H1 (cell line): ENCODE measurements at regions not wholly inside any gene's neighbourhood (a gene's known extent, or its start where the extent isn't known, plus 50 kb on each side); places are given as distances from the start of the nearest gene placed in this dataset.

Experiments
- CTCF ChIA-PET: fragments of 300-600 bp; sonication (Branson Sonifier 250); formaldehyde crosslinking; loops from one replicate; lab custom pipeline; 2021; ENCODE audit not compliant: partially characterized antibody; lab: Charles Lee
- POLR2A ChIA-PET: fragments of 300-600 bp; sonication (Branson Sonifier 250); formaldehyde crosslinking; loops from one replicate; lab custom pipeline; 2021; ENCODE audit warnings: inconsistent platforms; ENCODE audit not compliant: partially characterized antibody; lab: Charles Lee
- DNase-seq, 2 experiments: peaks; one replicate each; pipeline versions ENCODE4 v3.0.0 to v3.0.0-alpha.2; 2010 to 2022; ENCODE audit warnings: low spot score in 2 of 2, low read depth in 1 of 2, mixed read lengths in 1 of 2
- FAIRE-seq: peaks from 2 replicates; lab custom pipeline; 2011; peaks lifted over from hg19 to GRCh38; lab: Jason Lieb, UNC
- H2AFZ ChIP-seq: 2 replicates; pipeline ENCODE4 v1.8.1; 2012; ENCODE audit warnings: low read length, inconsistent platforms
- H2AK5ac ChIP-seq: 2 replicates; pipeline ENCODE4 v1.6.1; 2013; ENCODE audit warnings: low read depth, low read length
- H2BK120ac ChIP-seq: replicated peaks from 2 replicates; pipeline ENCODE3; 2013; ENCODE audit warnings: low read depth, low read length, inconsistent platforms
- H2BK12ac ChIP-seq: 2 replicates; pipeline ENCODE4 v1.6.1; 2013; ENCODE audit warnings: low read depth, low read length
- H2BK15ac ChIP-seq: 2 replicates; pipeline ENCODE4 v1.6.1; 2013; ENCODE audit warnings: low read length
- H2BK20ac ChIP-seq: 2 replicates; pipeline ENCODE4 v1.6.1; 2013; ENCODE audit warnings: low read length
- H2BK5ac ChIP-seq: 2 replicates; pipeline ENCODE4 v1.6.1; 2013; ENCODE audit warnings: low read depth, low read length
- H3K14ac ChIP-seq: 2 replicates; pipeline ENCODE4 v1.6.1; 2013; ENCODE audit warnings: inconsistent platforms; ENCODE audit not compliant: insufficient read length
- H3K18ac ChIP-seq: 2 replicates; pipeline ENCODE4 v1.6.1; 2013; ENCODE audit warnings: low read length; ENCODE audit errors: extremely low read depth
- H3K23ac ChIP-seq: 2 replicates; pipeline ENCODE4 v1.6.1; 2013; ENCODE audit warnings: inconsistent platforms; ENCODE audit not compliant: insufficient read length
- H3K23me2 ChIP-seq: 2 replicates; pipeline ENCODE4 v1.6.1; 2013; ENCODE audit warnings: low read depth, low read length
- H3K27ac ChIP-seq: 2 replicates; pipeline ENCODE4 v1.6.1; 2011; ENCODE audit warnings: low read depth, low read length, inconsistent platforms
- H3K27me3 ChIP-seq, 4 experiments: replicated peaks in 1 of 4; 1 replicate in 1 of 4; 2 replicates in 3 of 4; pipeline versions ENCODE4 v1.6.1 to v1.8.1; 2011 to 2013; ENCODE audit warnings: low read length in 3 of 4, mild to moderate bottlenecking in 3 of 4, inconsistent platforms in 2 of 4, mixed read lengths in 2 of 4, moderate library complexity in 1 of 4; ENCODE audit not compliant: control insufficient read depth in 3 of 4, insufficient read depth in 3 of 4; ENCODE audit errors: extremely low read depth in 1 of 4
- H3K36me3 ChIP-seq, 4 experiments: 2 replicates each; pipeline versions ENCODE4 v1.6.1 to v1.8.1; 2011 to 2013; ENCODE audit warnings: mild to moderate bottlenecking in 4 of 4, low read length in 3 of 4, moderate library complexity in 2 of 4, control low read depth in 1 of 4, inconsistent platforms in 1 of 4; ENCODE audit not compliant: insufficient read depth in 4 of 4, control insufficient read depth in 2 of 4
- H3K4ac ChIP-seq: replicated peaks from 2 replicates; pipeline ENCODE3; 2013; ENCODE audit warnings: low read length, low read depth, mixed read lengths, inconsistent platforms; ENCODE audit not compliant: insufficient read length
- H3K4me1 ChIP-seq, 4 experiments: replicated peaks in 1 of 4; 1 replicate in 1 of 4; 2 replicates in 3 of 4; pipeline versions ENCODE4 v1.6.1 to v1.8.1; 2011 to 2013; ENCODE audit warnings: low read length in 3 of 4, inconsistent platforms in 2 of 4, mixed read lengths in 1 of 4; ENCODE audit not compliant: insufficient read depth in 4 of 4, control insufficient read depth in 3 of 4
- H3K4me2 ChIP-seq, 2 experiments: 2 replicates each; pipeline versions ENCODE4 v1.6.1 to v1.8.1; 2011 to 2013; ENCODE audit warnings: low read depth in 2 of 2, low read length in 2 of 2, control low read depth in 1 of 2, inconsistent platforms in 1 of 2, mild to moderate bottlenecking in 1 of 2; ENCODE audit not compliant: insufficient read depth in 1 of 2
- H3K4me3 ChIP-seq, 4 experiments: fragments of 200-600, 300-600 bp in 1 of 4; sonication (generic), shearing (Covaris generic), sonication (Bioruptor Twin) in 1 of 4; 2 replicates each; pipeline versions ENCODE4 v1.5.1 to v1.8.1; 2011 to 2016; ENCODE audit warnings: low read length in 4 of 4, low read depth in 3 of 4, control low read depth in 2 of 4, inconsistent platforms in 2 of 4, mild to moderate bottlenecking in 2 of 4, mixed read lengths in 1 of 4, moderate library complexity in 1 of 4; ENCODE audit not compliant: insufficient read depth in 2 of 4; ENCODE audit errors: extremely low read depth in 1 of 4
- H3K56ac ChIP-seq: replicated peaks from 2 replicates; pipeline ENCODE3; 2013; ENCODE audit warnings: low read depth, mild to moderate bottlenecking, mixed read lengths, low read length, inconsistent platforms; ENCODE audit not compliant: insufficient read length
- H3K79me1 ChIP-seq: 2 replicates; pipeline ENCODE4 v1.6.1; 2013; ENCODE audit warnings: low read depth, low read length, control low read depth
- H3K79me2 ChIP-seq, 2 experiments: 2 replicates each; pipeline versions ENCODE4 v1.6.1 to v1.8.1; 2012 to 2013; ENCODE audit warnings: low read length in 2 of 2, mild to moderate bottlenecking in 2 of 2, inconsistent platforms in 1 of 2; ENCODE audit not compliant: insufficient read depth in 2 of 2, control insufficient read depth in 1 of 2
- H3K9ac ChIP-seq, 4 experiments: replicated peaks in 1 of 4; 1 replicate in 1 of 4; 2 replicates in 3 of 4; pipeline versions ENCODE4 v1.6.1 to v1.8.1; 2011 to 2013; ENCODE audit warnings: low read depth in 3 of 4, low read length in 3 of 4, control low read depth in 2 of 4, mild to moderate bottlenecking in 2 of 4, moderate library complexity in 2 of 4, inconsistent platforms in 1 of 4; ENCODE audit errors: extremely low read depth in 1 of 4
- H3K9me3 ChIP-seq, 2 experiments: 2 replicates each; pipeline versions ENCODE4 v1.6.1 to v1.8.1; 2012 to 2013; ENCODE audit warnings: mild to moderate bottlenecking in 2 of 2, moderate library complexity in 2 of 2, control low read depth in 1 of 2, inconsistent platforms in 1 of 2, low read depth in 1 of 2, low read length in 1 of 2, mixed read lengths in 1 of 2; ENCODE audit not compliant: insufficient read depth in 2 of 2
- H4K20me1 ChIP-seq, 2 experiments: replicated peaks in 1 of 2; 2 replicates each; pipeline versions ENCODE3 to v1.8.1; 2011 to 2013; ENCODE audit warnings: inconsistent platforms in 2 of 2, low read length in 2 of 2, mild to moderate bottlenecking in 1 of 2; ENCODE audit not compliant: insufficient read depth in 2 of 2, control insufficient read depth in 1 of 2
- H4K5ac ChIP-seq: 2 replicates; pipeline ENCODE4 v1.6.1; 2013; ENCODE audit warnings: low read length, low read depth, mixed read lengths, inconsistent platforms; ENCODE audit not compliant: insufficient read length
- H4K8ac ChIP-seq: 2 replicates; pipeline ENCODE4 v1.8.0; 2013; ENCODE audit warnings: mild to moderate bottlenecking, moderate library complexity, low read length, inconsistent platforms; ENCODE audit not compliant: insufficient read depth; ENCODE audit errors: extremely low read depth
- H4K91ac ChIP-seq: replicated peaks from 2 replicates; pipeline ENCODE3; 2013; ENCODE audit warnings: low read length, mixed read lengths, inconsistent platforms; ENCODE audit not compliant: insufficient read length
- CHD1 ChIP-seq: IDR thresholded peaks from 2 replicates; pipeline ENCODE4 v1.6.1; 2012; ENCODE audit warnings: low read depth, low read length, improper control_type of control experiment
- EP300 ChIP-seq, 2 experiments: IDR thresholded peaks; 1 replicate in 1 of 2; 2 replicates in 1 of 2; pipeline ENCODE4 v1.6.1; 2011 to 2012; ENCODE audit warnings: low read depth in 2 of 2, low read length in 2 of 2, mild to moderate bottlenecking in 2 of 2, borderline replicate concordance in 1 of 2, inconsistent platforms in 1 of 2, moderate library complexity in 1 of 2
- RAD21 ChIP-seq, 2 experiments: IDR thresholded peaks in 1 of 2; conservative IDR thresholded peaks in 1 of 2; 2 replicates each; pipeline ENCODE4 v1.6.1; 2011; ENCODE audit warnings: low read depth in 2 of 2, low read length in 2 of 2, improper control_type of control experiment in 1 of 2, inconsistent platforms in 1 of 2, mild to moderate bottlenecking in 1 of 2, moderate library complexity in 1 of 2
- SIN3A ChIP-seq, 2 experiments: IDR thresholded peaks in 1 of 2; conservative IDR thresholded peaks in 1 of 2; 2 replicates each; pipeline ENCODE4 v1.6.1; 2011 to 2012; ENCODE audit warnings: low read length in 2 of 2, improper control_type of control experiment in 1 of 2, low read depth in 1 of 2, mild to moderate bottlenecking in 1 of 2
- SUZ12 ChIP-seq: fragments of 200-600 bp; sonication (generic); IDR thresholded peaks from 2 replicates; pipeline ENCODE4 v1.6.1; 2012; ENCODE audit warnings: mild to moderate bottlenecking, inconsistent platforms, low read length, moderate library complexity, mixed read lengths
- TEAD4 ChIP-seq: IDR thresholded peaks from 2 replicates; pipeline ENCODE4 v1.6.1; 2012; ENCODE audit warnings: low read depth, low read length, inconsistent platforms, mixed read lengths
- WGBS, 2 experiments: shearing (Covaris generic) in 1 of 2; methylation state at CpG; one replicate each; pipeline versions ENCODE4 v1.1.6 to v1.1.7; 2013 to 2015; ENCODE audit warnings: low lambda C conversion rate in 2 of 2, mixed read lengths in 2 of 2, inconsistent platforms in 1 of 2, low coverage in 1 of 2, missing lambda C conversion rate in 1 of 2; ENCODE audit not compliant: insufficient replicate concordance in 2 of 2, insufficient coverage in 1 of 2, insufficient read length in 1 of 2; ENCODE audit errors: extremely low coverage in 1 of 2, missing lambda C conversion rate in 1 of 2; 5-methylcytosine and 5-hydroxymethylcytosine counted together

DNA sequence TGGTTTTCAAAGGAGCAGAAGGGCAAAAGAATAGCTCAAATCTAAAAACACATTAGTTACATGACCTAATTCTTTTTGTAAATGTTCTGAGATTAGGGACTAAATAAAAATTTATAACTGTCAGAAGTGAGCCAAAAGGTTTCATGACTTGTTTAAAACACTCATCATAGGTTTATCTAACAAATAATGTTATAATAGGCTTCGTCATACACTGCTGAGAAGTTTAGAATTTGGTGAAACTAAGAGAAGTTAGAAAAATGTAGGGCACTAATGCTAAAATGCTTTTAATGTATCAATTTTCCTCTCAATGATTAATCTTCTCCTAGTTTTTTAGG, 468.8 kb upstream of the CDIN1 start:
- no peak overlapping the region for H3K9ac ChIP-seq
- no peak overlapping the region for H2BK120ac ChIP-seq
- H3K23ac ChIP-seq, result no peak overlapping the region
- no peak overlapping the region for H2BK12ac ChIP-seq
- H3K23me2 ChIP-seq, result no peaks in the 10 kb centered on the region
- H3K79me2 ChIP-seq, result no peaks in the 10 kb centered on the region
- no peaks in the 10 kb centered on the region for H3K79me1 ChIP-seq
- no peaks in the 10 kb centered on the region for H4K20me1 ChIP-seq
- TF ChIP-seq CHD1 (no peak), SIN3A (conservative IDR thresholded peaks at IDR 0.05 in 1 of 2, IDR thresholded peaks at IDR 0.05 in 1 of 2; ENCODE audit: low read depth in 1 of 2, low read length in 2 of 2) (no peak), TEAD4 (no peak), EP300 (IDR thresholded peaks at IDR 0.05; ENCODE audit: borderline replicate concordance in 1 of 2, low read depth in 2 of 2, low read length in 2 of 2) (no peak), SUZ12 (no peak), RAD21 (IDR thresholded peaks at IDR 0.05 in 1 of 2, conservative IDR thresholded peaks at IDR 0.05 in 1 of 2; ENCODE audit: low read depth in 2 of 2, low read length in 2 of 2) (no peak)
- H2AK5ac ChIP-seq, result no peak overlapping the region
- no peak overlapping the region for H3K56ac ChIP-seq
- H3K14ac ChIP-seq, result no peak overlapping the region
- H3K4me1 ChIP-seq, result no peaks in the 10 kb centered on the region
- 86% methylated on average over 1 of the region's 1 CpG; no CpG with 5 or more reads in 1 of the 2 experiments for WGBS, 2 experiments
- no peak for FAIRE-seq
- peaks cover 0 to 1% (median 0%) of the 10 kb centered on the region in 4 experiments; a peak in 1 of 7 replicates for H3K27me3 ChIP-seq
- H4K8ac ChIP-seq, result no peak overlapping the region
- no peak overlapping the region for H2BK20ac ChIP-seq
- POLR2A ChIA-PET, result no interaction called here
- no peak overlapping the region for H3K27ac ChIP-seq
- no peak for DNase-seq
- no peak overlapping the region for H3K4me3 ChIP-seq
- H4K5ac ChIP-seq, result no peak overlapping the region
- H2AFZ ChIP-seq, result no peak overlapping the region
- H2BK5ac ChIP-seq, result no peak overlapping the region
- no peak overlapping the region for H3K18ac ChIP-seq
- no peak overlapping the region for H3K4me2 ChIP-seq
- no peak overlapping the region for H2BK15ac ChIP-seq
- H3K4ac ChIP-seq, result no peak overlapping the region
- H3K9me3 ChIP-seq, result no peaks in the 10 kb centered on the region
- no peaks in the 10 kb centered on the region for H3K36me3 ChIP-seq
- H4K91ac ChIP-seq, result no peak overlapping the region
- CTCF ChIA-PET, result interaction anchor here (1.3 kb wide), 1 partner anchor 21 kb away, joined by 3 read pairs; no protein-coding TSS in a partner anchor
